Gastrocnemius medialis (tissue), 4 donors: ENCODE measurements at regions not wholly inside any gene's neighbourhood (a gene's known extent, or its start where the extent isn't known, plus 50 kb on each side); places are given as distances from the start of the nearest gene placed in this dataset.

Experiments
- ATAC-seq, 2 donors: fragments of 150-250 bp; one replicate each; pipeline ENCODE4 v1.9.1; 2016
- DNase-seq, 2 donors: peaks; one replicate each; pipeline ENCODE4 v3.0.0-alpha.2; 2019
- H3K27ac ChIP-seq, 4 donors: fragments of 200-600 bp; sonication (generic); 1 replicate in 1 of 4; 2 replicates in 3 of 4; pipeline ENCODE4 v1.5.1; 2016 to 2018; ENCODE audit warnings: mild to moderate bottlenecking in 2 of 4, moderate library complexity in 1 of 4
- H3K27me3 ChIP-seq, 3 donors: fragments of 200-600 bp; sonication (generic) in 2 of 3; 1 replicate in 1 of 3; 2 replicates in 2 of 3; pipeline versions ENCODE4 v1.5.1 to v1.6.0; 2016 to 2019; ENCODE audit warnings: mild to moderate bottlenecking in 1 of 3, moderate library complexity in 1 of 3
- H3K36me3 ChIP-seq, 2 donors: fragments of 200-600 bp; sonication (generic) in 1 of 2; one replicate each; pipeline ENCODE4 v1.5.1; 2017 to 2018
- H3K4me1 ChIP-seq, 2 donors: fragments of 200-600 bp; sonication (generic) in 1 of 2; one replicate each; pipeline ENCODE4 v1.5.1; 2016 to 2017; ENCODE audit warnings: mild to moderate bottlenecking in 2 of 2
- H3K4me3 ChIP-seq, 4 donors: fragments of 200-600 bp; sonication (generic) in 3 of 4; 1 replicate in 1 of 4; 2 replicates in 3 of 4; pipeline ENCODE4 v1.5.1; 2016 to 2019; ENCODE audit warnings: mild to moderate bottlenecking in 2 of 4
- H3K9me3 ChIP-seq, 3 donors: fragments of 200-600 bp; sonication (generic) in 2 of 3; 1 replicate in 1 of 3; 2 replicates in 2 of 3; pipeline ENCODE4 v1.5.1; 2016 to 2019
- CTCF ChIP-seq, 5 experiments: fragments of 450-650 bp in 3 of 5; fragments of 200-600 bp in 2 of 5; sonication (generic) in 2 of 5; IDR thresholded peaks in 4 of 5; conservative IDR thresholded peaks in 1 of 5; 1 replicate in 4 of 5; 2 replicates in 1 of 5; pipeline ENCODE4 v1.5.1; 2016 to 2019; ENCODE audit warnings: antibody characterized with exemption in 5 of 5, mild to moderate bottlenecking in 3 of 5, moderate library complexity in 3 of 5
- POLR2A ChIP-seq, 2 donors: fragments of 450-650 bp; IDR thresholded peaks; one replicate each; pipeline ENCODE4 v1.6.1; 2017; ENCODE audit warnings: antibody characterized with exemption in 2 of 2, mild to moderate bottlenecking in 2 of 2, moderate library complexity in 2 of 2
- in situ Hi-C, 4 donors: fragments of 200-750 bp; cut with MboI; loops; one replicate each; pipeline versions ENCODE4 v1.15.0 to v1.8.0; 2017; ENCODE audit warnings: low sequenced_read_pairs in 4 of 4
- intact Hi-C: fragments of 100-400 bp; cut with DNase I; formaldehyde crosslinking; loops from one replicate; pipeline ENCODE4 v1.15.1; 2023; ENCODE audit warnings: low total_unique reads

GRCh38 chr12:92342574-92342973 lies 196.9 kb upstream of the BTG1 start:
- no peak for ATAC-seq
- Histone ChIP-seq H3K27me3 (no peaks in the 10 kb centered on the region), H3K9me3 (no peaks in the 10 kb centered on the region), H3K4me3 (no peak overlapping the region), H3K36me3 (no peaks in the 10 kb centered on the region), H3K4me1 (no peaks in the 10 kb centered on the region), H3K27ac (no peak overlapping the region)
- in situ Hi-C loops: no loop called here
- no peak for TF ChIP-seq POLR2A (IDR thresholded peaks at IDR 0.05)
- no peak for TF ChIP-seq CTCF (IDR thresholded peaks at IDR 0.05 in 4 of 5, conservative IDR thresholded peaks at IDR 0.05 in 1 of 5)
- no peak for DNase-seq
- intact Hi-C loops: no loop called here

GRCh38 chr12:92341065-92341668 lies 195.5 kb upstream of the BTG1 start:
- intact Hi-C loops (no loop called here), in situ Hi-C loops (no loop called here)
- TF ChIP-seq POLR2A (IDR thresholded peaks at IDR 0.05) (no peak), CTCF (IDR thresholded peaks at IDR 0.05 in 4 of 5, conservative IDR thresholded peaks at IDR 0.05 in 1 of 5) (no peak)
- Histone ChIP-seq H3K9me3 (no peaks in the 10 kb centered on the region), H3K4me3 (no peak overlapping the region), H3K27ac (no peak overlapping the region), H3K36me3 (no peaks in the 10 kb centered on the region), H3K27me3 (no peaks in the 10 kb centered on the region), H3K4me1 (no peaks in the 10 kb centered on the region)
- DNase-seq (no peak), ATAC-seq (no peak)

- H3K27ac ChIP-seq: no peak overlapping the region
- TF ChIP-seq POLR2A (IDR thresholded peaks at IDR 0.05) (no peak), CTCF (IDR thresholded peaks at IDR 0.05 in 4 of 5, conservative IDR thresholded peaks at IDR 0.05 in 1 of 5) (no peak)
- no peaks in the 10 kb centered on the region for H3K9me3 ChIP-seq
- H3K4me3 ChIP-seq: no peak overlapping the region
- no peaks in the 10 kb centered on the region for H3K27me3 ChIP-seq
- H3K36me3 ChIP-seq: no peaks in the 10 kb centered on the region
- H3K4me1 ChIP-seq: peaks cover 0 to 3% of the 10 kb centered on the region in 2 donors
- in situ Hi-C loops: no loop called here
- intact Hi-C loops: no loop called here
- DNase-seq (no peak), ATAC-seq (no peak)
Observed at GRCh38 chr12:92340441-92341064, 194.9 kb upstream of the BTG1 start.

- no peaks in the 10 kb centered on the region for H3K36me3 ChIP-seq
- ATAC-seq: no peak
- no peak for DNase-seq
- peaks cover 0 to 3% of the 10 kb centered on the region in 2 donors for H3K4me1 ChIP-seq
- no peaks in the 10 kb centered on the region for H3K27me3 ChIP-seq
- TF ChIP-seq POLR2A (IDR thresholded peaks at IDR 0.05): no peak
- no peak for TF ChIP-seq CTCF (IDR thresholded peaks at IDR 0.05 in 4 of 5, conservative IDR thresholded peaks at IDR 0.05 in 1 of 5)
- no peak overlapping the region for H3K27ac ChIP-seq
- H3K9me3 ChIP-seq: no peaks in the 10 kb centered on the region
- H3K4me3 ChIP-seq: no peak overlapping the region
- in situ Hi-C loops (no loop called here), intact Hi-C loops (no loop called here)
Observed at GRCh38 chr12:92340003-92340402, 194.4 kb upstream of the BTG1 start.
